D721Med (cell line): ENCODE measurements at regions not wholly inside any gene's neighbourhood (a gene's known extent, or its start where the extent isn't known, plus 50 kb on each side); places are given as distances from the start of the nearest gene placed in this dataset.

Source experiments
- DNase-seq: peaks from one replicate; pipeline ENCODE4 v3.0.0; 2011; ENCODE audit warnings: low spot score; ENCODE audit not compliant: insufficient read length
- FAIRE-seq: peaks from 2 replicates; lab custom pipeline; 2011; peaks lifted over from hg19 to GRCh38; lab: Jason Lieb, UNC
- CTCF ChIP-seq: IDR thresholded peaks from 2 replicates; pipeline ENCODE4 v1.5.1; 2012; ENCODE audit warnings: mild to moderate bottlenecking, control low read depth; ENCODE audit not compliant: insufficient read depth; ENCODE audit errors: missing control alignments

- DNase-seq (no peak), FAIRE-seq (no peak)
- no peak for TF ChIP-seq CTCF
These were observed 691.2 kb downstream of the TAF11L14 start for GRCh38 chr5:18325431-18325830.

GRCh38 chr5:18329328-18329727 is 695.1 kb downstream of the TAF11L14 start:
- no peak for TF ChIP-seq CTCF
- DNase-seq (no peak), FAIRE-seq (no peak)

GRCh38 chr5:18333841-18334240 is 699.6 kb downstream of the TAF11L14 start:
- DNase-seq (no peak), FAIRE-seq (no peak)
- no peak for TF ChIP-seq CTCF

- no peak for TF ChIP-seq CTCF
- DNase-seq, result no peak
- no peak for FAIRE-seq
These were observed 700.7 kb downstream of the TAF11L14 start for GRCh38 chr5:18334949-18335348.

- TF ChIP-seq CTCF, result no peak
- DNase-seq (no peak), FAIRE-seq (no peak)
These were observed 720.6 kb downstream of the TAF11L14 start for GRCh38 chr5:18354828-18355227.

- FAIRE-seq (no peak), DNase-seq (no peak)
- TF ChIP-seq CTCF, result no peak
These were observed 723.2 kb downstream of the TAF11L14 start for GRCh38 chr5:18357486-18357885.

- no peak for FAIRE-seq
- DNase-seq, result no peak
These were observed 732.0 kb downstream of the TAF11L14 start for GRCh38 chr5:18366234-18366633.

More at GRCh38 chr5:18366234-18366633, 732.0 kb downstream of the TAF11L14 start:
- no peak for TF ChIP-seq CTCF
